GM18870 (cell line): ENCODE measurements at regions not wholly inside any gene's neighbourhood (a gene's known extent, or its start where the extent isn't known, plus 50 kb on each side); places are given as distances from the start of the nearest gene placed in this dataset.

ENCODE experiments used
- ATAC-seq: cut with Tn5 transposase; IDR thresholded peaks from one replicate; pipeline ENCODE4 v1.9.1; 2021; ENCODE audit warnings: moderate library complexity; ENCODE audit not compliant: unreplicated experiment

DNA sequence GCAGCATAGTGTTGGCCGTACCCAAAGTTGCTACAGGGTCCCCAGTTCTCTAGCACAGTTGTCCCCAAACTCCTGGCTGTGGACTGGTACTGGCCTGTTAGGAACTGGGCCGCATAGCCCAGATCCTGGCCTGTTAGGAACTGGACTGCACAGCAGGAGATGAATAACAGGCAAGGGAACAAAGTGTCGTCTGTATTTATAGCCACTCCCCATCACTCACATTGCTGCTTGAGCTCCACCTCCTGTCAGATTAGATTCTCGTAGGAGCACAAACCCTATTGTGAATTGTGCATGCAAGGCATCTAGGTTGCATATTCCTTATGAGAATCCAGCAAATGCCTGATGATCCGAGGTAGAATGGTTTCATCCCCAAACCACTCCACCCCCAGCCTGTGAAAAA lies 604.0 kb upstream of the LMCD1 start:
- ATAC-seq, result no peak

DNA sequence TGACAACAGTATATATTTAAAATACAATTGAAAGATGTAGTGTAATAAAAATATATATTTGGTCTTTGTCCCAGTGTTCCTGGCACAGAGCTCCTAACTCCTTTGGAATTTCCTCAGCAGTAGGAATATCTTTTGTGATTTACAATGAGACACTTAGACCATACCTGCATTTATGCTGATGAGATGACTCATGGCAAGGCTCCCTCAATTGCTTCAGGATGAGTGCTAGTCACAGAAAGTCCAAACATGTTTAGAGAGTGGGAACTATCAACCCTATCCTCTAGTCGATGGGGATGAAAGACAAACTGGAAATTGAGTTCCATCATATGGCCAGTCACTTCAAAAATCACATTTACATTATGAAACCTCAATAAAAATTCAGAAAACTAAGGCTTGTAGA lies 588.3 kb upstream of the LMCD1 start:
- ATAC-seq, result no peak

DNA sequence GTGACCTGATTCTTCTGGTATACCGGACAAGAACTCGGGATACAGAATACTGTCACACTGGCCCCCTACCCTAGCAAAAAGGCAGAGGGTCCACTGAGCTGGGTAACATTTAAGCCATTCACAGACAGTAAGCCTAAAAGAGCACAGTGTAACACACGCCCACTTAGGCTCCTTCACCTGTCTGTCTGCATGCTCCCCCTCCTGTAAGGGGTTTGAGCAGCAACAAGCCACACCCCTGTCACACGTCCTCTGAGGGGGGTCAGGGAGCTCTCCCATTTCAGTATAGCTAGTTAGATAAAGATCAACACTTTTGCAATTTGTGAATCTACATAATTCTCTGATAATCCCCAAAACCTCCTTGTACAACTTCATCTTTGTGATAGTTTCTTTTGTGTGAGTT lies 586.3 kb upstream of the LMCD1 start:
- no peak for ATAC-seq

DNA sequence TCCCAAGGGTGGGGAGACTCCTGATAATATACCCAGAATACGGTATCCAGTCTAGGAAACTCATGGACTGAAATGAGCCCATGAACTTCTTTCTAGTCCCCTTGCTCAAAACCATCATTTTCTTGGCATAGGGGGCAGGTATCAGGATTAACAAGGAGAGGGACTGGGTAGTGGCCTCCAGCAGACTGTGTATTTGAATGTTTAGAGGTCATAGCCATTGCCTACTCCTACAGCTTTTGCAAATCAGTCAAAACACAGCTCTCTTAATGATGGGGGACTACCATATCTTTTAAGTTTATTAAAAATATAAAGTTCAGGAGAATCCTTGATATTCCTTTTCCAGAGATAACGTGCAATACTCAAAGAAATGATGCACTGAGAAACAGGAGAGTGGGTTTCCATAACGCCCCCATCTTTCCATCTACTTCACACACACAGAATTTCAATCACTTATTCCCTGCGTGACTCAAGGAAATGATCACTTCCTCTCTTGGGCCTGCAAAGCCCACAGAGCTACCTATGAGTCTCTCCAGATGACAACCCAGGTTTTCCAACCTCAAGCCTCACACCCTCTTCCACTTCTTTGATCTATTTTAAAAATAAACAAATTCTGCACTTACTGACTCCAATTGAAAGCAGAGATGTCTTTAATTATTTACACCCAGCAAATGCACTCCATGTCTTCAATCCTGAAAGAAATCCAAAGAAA lies 584.0 kb upstream of the LMCD1 start:
- ATAC-seq, result no peak

DNA sequence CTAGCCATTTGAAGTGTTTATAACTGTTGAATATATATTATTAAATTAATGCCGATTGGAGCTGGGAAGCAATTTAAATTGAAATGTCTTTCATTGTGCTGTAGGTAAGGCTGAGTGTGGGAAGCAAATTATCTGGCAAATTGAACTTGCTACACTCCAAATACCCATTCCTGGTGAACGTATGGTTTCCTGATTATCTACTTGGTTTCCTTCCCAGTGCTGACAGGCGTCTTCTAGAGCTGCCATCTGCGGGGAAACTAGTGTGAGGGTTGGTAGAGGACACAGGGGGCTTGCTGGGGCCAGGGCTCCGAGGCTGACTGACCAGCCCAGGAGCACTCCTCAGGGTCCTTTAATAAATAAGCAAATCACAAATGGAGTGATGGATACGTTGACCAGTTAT lies 581.4 kb upstream of the LMCD1 start:
- ATAC-seq, result no peak

DNA sequence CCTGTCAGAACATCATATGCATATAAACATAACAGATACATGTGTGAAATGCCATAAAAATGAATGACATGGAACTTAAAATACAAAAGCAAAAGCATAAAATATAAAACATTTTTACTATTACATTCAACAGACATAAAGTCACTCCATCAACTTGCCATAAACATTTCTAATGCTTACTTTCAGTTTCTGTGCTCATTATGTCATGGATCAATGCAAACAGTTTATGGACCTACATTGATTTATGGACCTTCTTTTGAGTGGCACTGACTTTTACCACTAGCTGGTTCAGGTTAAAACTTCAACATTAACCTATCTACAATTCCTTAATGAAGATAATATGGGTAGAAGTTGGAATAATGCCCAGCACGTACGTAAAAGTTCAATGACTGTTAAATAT lies 577.4 kb upstream of the LMCD1 start:
- ATAC-seq, result no peak

DNA sequence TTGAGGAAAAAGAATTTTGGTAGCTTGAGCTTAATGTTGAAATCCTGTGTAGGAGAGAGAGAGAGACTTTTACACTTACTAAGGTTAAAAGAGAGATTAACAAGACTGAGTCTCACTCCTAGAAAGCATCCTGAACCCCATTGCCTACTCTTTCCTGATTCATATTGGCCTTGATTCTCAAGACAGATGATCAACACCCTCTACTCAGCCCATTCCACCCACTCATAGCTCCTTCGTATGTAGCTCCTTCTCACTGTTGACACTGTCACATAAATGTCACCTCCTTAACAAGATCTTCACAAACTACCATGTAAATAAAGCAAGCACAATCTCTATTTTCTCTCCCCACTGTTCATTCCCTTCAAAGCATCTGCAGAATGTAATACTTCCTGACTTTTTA lies 574.6 kb upstream of the LMCD1 start:
- no peak for ATAC-seq

DNA sequence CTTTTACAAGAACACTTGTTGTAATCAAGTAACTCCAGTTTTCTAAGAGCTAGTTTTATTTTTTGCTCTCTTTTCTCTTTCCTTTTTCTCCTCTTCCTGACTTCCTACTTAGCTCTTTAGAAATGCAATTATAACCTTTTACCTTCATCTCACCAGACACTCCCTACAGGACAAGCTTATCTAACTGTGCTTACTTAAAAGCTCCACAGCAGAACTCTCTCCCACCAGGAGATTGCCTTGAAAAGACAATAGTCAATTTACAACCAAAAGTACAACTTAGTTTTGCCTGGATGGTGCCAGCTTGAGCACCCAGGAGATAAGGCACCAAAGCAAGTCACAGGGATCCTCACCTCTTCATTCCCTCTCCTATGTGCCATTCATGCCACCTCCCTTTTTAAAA lies 573.8 kb upstream of the LMCD1 start:
- ATAC-seq, result no peak

DNA sequence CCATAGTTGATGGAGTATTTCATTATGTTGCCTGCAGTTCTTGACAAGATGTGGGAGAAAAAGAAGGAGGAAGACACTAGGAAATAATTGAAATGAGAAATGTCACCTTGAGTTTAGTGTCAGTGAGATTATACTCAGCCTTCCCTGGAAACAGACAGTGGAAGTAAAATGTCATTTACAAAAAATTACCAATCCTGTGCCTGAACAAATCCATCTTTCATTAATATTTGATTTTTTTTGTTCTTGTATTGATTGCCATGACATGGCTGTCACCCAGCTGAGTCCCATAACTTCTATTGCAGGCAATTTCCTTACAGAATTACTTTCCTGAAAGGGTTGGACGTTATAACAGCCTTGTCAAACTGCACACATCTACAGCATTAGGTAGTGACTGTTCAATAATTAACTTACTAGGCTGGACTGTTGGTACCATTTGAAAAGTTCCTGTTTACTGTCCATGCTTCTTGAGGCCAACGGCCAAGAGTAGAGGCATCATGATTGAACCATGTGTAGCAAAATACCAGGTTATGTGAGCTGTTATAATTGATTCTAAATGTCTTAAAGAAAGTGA lies 572.2 kb upstream of the LMCD1 start:
- ATAC-seq, result no peak

DNA sequence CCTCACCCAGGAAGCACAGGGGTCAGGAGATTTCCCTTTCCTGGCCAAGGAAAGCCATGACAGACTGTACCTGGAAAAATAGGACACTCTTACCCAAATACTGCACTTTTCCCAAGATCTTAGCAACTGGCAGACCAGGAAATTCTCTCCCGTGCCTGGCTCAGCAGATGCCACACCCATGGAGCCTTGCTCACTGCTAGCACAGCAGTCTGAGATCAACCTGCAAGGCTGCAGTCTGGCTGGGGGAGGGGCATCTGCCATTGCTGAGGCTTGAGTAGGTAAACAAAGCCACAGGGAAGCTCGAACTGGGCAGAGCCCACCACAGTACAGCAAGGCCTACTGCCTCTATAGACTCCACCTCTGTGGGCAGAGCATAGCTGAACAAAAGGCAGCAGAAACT lies 567.3 kb upstream of the LMCD1 start:
- ATAC-seq, result no peak

DNA sequence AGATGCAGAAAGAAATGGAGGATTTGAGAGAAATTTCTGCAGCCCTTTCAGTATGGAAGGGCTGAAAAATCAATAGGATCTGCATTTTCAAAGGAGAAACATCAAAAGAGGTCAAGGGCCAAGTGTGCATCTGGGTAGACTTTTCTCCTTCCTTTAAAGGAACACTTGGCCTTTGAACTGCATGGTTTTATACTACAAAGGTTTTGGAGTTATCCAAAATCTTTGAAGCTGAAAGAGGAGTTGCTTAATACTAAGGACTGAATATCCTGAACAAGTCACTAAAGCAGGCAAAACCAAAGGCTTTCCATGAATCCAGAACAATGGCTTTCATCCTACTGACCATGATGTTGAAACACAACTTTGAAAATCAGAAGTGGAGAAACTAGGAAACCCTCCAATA lies 553.7 kb upstream of the LMCD1 start:
- ATAC-seq, result no peak

DNA sequence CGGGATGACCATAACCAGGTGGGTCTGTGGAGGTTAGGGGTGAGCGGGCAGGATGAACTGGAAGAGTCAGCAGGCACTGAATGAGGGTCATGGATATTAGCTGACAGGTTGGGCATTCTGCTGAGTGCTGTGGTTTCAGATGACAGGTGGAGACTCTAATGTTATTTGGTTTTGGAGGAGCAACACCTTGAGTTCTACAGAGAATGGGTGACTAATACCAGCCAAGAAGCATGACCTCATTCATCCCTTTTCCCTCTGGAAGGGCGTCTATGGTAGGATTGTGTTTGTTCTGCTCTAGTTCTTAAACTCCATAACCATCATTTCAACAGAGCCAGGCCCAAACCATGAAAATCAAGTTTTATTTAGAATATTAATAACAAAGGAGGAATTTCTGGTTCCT lies 550.7 kb upstream of the LMCD1 start:
- no peak for ATAC-seq

DNA sequence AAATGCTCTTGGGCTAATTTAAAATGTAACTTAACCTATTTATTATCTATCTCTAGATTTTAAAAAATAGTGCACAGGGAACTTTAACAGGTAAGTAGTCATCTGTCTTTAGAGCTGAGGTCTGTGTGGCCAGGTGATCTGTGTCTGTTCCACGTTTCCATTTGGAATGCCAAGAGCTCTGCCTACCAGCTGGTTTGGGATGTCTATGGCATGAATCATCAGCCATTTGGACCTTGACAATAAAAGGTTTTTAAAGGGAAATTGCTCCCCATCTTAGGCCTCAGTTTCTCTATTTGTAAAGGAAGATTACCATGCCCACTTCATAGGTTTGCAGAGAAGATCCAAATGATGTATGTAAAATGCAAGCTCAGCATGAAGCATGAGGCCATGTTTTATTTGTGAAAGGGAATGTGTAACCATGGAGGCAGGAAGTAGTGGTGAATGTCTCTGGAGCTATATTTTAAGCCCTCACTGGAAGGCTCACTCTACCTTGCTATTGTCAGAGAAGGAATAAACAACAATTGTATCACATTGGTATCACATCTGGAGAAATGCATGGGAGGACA lies 548.1 kb upstream of the LMCD1 start:
- ATAC-seq, result no peak

DNA sequence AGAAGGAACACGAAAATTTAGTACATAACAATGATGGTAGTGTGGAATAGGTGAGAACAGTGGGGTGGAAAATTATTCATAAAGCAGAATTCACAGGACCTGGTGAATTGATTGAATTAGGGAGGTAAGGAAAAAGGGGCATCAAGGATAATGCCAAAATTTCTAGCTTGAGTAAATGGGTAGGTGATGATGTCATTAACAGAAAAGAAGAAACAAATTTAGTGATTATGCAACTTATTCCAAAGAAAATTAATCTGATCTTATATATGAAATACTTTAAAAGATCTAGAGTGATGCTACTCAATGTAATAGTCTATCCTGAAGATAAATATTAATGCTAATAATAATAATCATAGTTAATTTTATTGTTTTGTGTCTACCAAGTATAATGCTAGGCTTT lies 544.6 kb upstream of the LMCD1 start:
- no peak for ATAC-seq

DNA sequence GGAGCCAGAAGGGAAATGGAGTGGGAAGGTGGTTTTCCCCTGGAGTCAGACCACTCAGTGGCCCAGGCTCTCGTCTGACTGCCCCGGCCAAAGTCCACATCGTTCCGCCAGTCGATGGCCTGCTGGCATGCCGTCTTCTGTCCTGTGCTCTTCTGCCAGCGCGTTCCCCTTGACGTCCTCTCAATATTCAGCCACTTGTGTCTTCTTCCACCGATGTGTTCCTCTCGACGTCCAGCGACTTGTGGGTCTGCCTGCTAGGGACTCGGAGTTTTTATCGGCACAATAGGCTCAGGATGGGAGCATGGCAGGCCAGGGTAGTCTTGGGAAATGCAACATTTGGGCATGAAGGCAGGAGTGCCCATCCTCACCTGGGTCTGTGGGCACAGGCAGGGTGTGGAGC lies 542.5 kb upstream of the LMCD1 start:
- ATAC-seq, result no peak

DNA sequence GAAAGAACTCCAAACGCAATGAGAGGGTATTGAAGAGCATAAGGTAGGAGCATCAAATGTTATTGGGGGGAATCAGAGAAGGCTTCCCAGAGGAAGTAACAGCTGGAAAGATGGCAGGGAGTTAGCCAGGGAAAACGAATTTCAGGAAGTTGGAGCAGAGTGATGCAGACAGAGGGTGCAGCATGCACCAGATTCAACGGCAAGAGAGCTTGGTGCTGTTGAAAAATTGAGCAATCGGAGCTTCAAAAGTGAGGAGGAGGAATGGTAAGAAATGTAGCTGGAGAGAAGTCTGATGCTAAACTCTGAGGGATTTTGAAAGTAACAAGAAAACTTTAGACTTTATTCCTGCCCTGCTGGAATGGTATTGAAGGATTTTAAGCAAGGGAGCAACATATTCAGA lies 541.0 kb upstream of the LMCD1 start:
- ATAC-seq, result no peak

DNA sequence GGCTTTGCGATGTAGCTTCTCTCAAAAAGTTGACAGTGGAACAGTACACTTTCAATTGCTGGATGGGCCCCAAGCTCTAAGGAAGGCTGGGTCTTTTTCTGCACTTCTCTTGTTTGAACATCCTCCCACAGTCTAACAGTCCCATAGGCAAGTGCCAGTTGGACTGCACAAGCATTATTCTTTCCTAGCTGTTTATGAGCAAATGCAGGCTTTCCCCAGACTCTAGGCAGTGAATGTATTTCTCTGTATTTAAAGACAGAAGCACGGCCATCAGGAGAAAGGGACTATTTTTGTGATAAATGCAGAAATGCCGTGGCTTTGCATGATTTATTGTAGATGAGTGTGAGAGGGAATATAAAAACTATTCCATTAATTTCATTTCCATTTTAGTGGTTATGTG lies 539.3 kb upstream of the LMCD1 start:
- ATAC-seq, result no peak

DNA sequence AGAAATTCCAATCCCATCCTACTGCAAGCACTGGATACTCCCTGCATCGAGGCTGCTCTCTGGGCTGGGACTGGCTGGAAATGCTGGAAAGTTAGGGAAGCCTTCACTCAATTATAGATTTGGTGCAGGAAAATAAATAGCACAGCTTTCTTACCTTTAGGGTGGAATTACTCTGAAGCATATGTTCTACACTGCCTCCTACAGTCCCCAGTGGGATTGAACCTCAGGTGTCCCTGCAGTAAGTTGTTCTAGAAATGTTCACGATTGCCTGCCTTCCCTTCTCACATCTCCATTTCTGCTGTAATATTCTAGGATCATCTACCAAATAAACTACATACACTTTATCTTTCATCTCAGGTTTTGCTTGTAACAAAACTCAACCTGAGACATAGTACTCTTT lies 536.7 kb upstream of the LMCD1 start:
- ATAC-seq, result no peak

DNA sequence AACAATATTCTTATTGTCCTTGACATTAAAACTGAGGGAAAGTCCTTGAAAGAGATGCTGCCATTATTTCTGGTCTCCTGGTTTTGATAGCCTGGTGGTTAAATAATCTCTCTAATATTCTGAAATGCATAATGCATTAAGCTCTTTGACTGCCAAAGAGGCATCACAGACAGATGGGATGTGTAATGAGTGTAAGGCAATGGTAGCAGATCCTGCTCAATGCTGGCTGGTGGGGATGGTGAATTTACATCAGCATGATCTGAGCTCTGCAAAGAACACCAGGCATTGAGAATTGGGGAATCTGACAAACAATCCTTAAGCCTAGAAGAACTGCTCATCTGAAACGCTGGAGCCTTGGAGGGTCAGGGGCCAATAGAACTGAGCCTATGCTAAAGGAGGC lies 528.6 kb upstream of the LMCD1 start:
- no peak for ATAC-seq

DNA sequence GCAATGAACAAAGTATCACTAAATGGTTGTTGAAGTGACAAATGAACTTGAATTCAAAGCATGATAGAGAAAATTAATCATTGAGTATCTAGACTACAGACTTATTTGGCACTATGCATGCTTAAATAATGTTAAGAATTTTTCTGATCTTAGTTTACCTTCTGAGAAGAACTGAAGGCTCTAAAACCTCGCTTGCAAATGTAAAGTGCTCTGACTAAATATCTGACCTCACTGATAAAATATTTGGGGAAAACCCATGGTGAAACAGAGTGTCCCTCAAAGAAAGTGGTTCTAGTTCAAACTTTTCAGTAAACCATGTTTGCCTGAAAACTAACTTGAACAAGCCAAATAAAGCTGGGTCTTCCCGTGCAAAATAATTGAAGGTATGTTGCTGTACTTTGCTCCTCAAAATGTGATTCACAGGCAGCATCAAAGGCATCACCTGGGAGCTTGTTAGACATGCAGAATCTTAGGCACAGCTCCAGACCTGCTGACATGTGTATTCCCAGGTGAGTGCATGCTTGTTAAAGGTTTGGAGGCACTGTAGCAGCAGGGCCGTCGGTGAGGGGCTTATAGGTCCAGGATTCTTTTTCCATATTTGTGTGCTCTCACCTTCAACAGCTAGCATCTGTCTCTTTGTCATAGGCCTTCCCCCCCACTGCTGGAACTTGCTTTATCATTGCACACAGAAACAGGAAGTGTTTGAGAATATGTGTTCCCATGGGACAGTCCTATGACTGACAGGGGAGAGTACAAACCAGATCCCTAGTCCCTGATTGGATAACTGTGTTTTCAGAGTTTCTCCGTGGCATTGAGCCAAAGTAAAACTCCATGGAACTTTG lies 524.2 kb upstream of the LMCD1 start:
- no peak for ATAC-seq

DNA sequence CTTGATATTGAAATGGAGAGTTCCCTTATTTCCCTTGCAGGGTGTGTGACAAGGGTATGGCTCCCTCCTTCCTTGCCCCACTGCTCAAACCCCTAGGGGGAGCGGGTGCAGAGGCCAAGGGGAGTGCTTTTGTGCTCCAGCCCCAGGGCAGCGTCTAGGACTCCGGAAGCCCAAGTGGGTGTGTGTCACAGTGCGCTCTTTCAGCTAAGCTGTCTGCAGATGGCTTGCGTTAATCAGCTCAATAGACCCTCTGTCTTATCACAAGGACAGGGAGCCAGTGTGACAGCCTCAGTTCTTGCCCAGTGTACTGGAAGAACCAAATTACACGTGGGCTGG lies 523.6 kb upstream of the LMCD1 start:
- no peak for ATAC-seq

DNA sequence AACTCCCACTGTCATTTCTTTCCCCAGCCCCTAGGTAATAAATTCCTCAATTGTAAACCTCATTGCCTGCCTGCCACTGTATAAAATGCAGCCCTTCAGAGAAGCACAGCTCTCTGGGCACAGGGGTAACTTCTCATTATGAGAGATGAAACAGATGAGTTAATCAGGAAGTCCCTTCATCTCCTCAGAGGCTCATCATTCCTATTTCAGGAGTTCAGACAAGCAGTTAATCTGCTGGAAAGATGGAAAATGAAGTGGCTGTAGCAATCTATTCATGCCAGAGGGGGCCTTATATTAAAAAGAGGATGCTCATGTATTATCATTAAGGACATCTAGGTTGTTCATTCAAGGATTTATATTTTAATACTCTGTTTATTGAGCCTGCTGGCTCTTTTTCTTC lies 519.5 kb upstream of the LMCD1 start:
- ATAC-seq, result no peak
